ENCODE measurements at regions not wholly inside any gene's neighbourhood (a gene's known extent, or its start where the extent isn't known, plus 50 kb on each side); places are given as distances from the start of the nearest gene placed in this dataset.

DNA sequence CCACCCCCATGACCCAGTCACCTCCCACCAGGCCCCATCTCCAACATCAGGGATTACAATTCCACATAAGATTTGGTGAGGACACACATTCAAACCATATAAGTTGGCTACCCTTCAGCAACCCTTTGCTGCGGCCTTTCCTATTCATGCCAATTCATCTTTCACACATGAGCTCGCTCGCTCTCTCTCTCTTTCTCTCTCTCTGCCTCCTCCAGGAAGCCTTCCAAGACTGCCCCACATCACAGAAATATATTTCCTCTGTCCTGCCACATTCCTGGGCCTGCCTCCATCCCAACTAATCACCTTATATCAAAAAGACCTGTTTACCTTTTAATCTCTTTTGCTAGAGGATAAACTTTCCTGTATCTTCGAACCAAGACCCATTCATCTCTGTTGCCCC lies 188.9 kb downstream of the TTC32 start:
- H3K4me3 ChIP-seq (ENCODE audit: low read depth, low read length), result no peak overlapping the region
- TF ChIP-seq, protein P1, sequence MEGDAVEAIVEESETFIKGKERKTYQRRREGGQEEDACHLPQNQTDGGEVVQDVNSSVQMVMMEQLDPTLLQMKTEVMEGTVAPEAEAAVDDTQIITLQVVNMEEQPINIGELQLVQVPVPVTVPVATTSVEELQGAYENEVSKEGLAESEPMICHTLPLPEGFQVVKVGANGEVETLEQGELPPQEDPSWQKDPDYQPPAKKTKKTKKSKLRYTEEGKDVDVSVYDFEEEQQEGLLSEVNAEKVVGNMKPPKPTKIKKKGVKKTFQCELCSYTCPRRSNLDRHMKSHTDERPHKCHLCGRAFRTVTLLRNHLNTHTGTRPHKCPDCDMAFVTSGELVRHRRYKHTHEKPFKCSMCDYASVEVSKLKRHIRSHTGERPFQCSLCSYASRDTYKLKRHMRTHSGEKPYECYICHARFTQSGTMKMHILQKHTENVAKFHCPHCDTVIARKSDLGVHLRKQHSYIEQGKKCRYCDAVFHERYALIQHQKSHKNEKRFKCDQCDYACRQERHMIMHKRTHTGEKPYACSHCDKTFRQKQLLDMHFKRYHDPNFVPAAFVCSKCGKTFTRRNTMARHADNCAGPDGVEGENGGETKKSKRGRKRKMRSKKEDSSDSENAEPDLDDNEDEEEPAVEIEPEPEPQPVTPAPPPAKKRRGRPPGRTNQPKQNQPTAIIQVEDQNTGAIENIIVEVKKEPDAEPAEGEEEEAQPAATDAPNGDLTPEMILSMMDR (IDR thresholded peaks at IDR 0.05; ENCODE audit: low read depth, low read length), result no peak

DNA sequence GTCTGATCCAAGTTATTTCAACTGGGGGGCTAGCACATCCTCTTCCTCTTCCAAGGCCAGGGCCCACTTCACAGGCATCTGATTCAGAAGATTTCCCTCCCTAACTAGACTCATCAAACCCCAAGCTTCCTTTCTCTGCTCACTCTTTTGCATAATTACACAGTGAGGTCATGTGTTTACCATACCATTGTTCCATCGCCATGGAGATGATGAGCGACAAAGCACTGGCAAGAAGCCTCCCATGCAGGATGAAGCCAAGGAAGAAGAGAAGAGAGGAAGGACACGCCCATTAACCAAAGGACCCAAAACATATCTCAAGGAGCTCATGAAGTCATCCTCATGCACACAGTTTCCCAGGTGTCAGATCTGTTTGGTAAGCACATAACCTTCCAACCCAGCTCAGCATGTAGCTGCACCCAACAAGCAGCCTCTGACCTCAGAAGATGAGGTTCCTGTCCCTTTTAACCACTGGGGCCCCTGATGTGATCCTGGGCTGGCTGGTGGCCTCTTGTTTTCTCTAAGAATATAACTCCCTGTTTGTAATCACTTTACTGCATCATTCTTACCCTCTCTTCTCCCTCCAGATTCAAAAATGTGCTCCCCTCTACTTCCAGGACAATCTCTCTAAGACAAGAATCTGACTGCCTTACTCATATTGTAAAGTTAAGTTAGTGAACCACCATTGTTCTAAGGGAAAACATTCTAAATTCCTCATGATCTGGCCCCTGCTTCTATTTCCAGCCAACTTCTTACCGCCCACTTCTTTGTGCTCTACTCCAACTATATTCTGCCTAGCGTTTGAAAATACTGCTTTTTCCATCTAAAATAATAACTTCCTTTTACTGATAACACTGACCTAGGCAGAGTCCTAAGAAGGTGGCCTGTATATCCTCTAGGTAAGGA lies 190.1 kb downstream of the TTC32 start:
- no peak overlapping the region for H3K4me3 ChIP-seq (ENCODE audit: low read depth, low read length)
- TF ChIP-seq, protein P1 (IDR thresholded peaks at IDR 0.05; ENCODE audit: low read depth, low read length), result no peak

DNA sequence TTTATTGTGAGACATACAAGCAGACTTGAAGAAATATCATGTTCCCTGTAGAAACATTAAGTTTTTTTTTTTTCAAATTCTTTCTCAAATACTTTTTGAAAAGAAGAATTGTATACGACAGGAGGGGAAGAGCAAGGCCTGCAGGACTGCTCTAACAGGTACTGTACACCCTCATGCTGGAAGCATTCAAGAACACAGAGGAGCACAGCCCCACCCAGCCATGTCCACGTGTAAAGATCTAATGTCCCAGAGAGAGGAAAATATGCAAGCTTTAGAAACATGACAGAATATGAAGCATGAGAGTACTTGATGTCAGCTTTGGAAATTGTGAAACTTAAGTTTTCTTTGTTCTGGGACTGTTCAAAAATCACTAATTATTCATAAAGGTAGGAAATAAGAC lies 191.6 kb downstream of the TTC32 start:
- TF ChIP-seq, protein P1 (IDR thresholded peaks at IDR 0.05; ENCODE audit: low read depth, low read length), result no peak

DNA sequence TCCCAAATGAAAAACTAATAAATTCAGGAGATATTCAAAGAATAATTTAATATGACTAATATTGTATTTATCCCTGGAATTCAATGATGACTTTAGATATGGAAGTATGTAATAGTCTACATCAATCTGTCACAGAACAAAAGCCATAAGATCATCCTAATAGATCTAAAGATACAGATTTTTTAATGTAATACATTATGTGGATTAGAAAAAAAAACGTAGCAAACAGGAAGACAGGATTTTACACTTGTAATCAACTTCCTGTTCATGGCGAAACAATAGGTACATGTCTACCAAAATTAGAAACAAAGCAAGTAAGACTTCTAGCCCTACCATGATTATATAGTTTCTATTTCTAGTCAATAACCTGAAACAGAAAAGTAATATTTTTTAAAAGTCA lies 192.2 kb downstream of the TTC32 start:
- TF ChIP-seq, protein P1 (IDR thresholded peaks at IDR 0.05; ENCODE audit: low read depth, low read length), result no peak

More for the DNA sequence above, 191.6 kb downstream of the TTC32 start:
- H3K4me3 ChIP-seq (ENCODE audit: low read depth, low read length), result no peak overlapping the region

DNA sequence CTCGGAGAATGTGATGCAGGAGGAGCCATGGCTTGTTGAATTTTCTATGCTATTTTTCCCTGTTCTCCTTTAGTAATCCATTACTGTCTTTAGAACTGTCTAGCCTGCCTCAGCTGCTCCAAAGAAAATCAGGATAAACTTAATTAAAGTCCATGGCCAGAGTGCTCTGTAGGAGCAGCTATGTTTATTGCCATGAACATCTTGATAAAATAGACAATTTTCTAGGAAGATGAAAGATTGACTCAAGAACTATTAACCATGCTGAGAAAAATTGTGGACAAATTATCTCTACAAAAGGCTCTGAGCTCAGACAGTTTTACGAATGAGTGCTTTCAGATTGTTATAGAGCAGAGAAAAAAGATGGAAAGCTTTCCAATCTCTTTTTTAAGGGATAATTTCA lies 193.0 kb downstream of the TTC32 start:
- TF ChIP-seq, protein P1 (IDR thresholded peaks at IDR 0.05; ENCODE audit: low read depth, low read length), result no peak
- no peak overlapping the region for H3K4me3 ChIP-seq (ENCODE audit: low read depth, low read length)

More for the DNA sequence above, 192.2 kb downstream of the TTC32 start:
- H3K4me3 ChIP-seq (ENCODE audit: low read depth, low read length), result no peak overlapping the region

DNA sequence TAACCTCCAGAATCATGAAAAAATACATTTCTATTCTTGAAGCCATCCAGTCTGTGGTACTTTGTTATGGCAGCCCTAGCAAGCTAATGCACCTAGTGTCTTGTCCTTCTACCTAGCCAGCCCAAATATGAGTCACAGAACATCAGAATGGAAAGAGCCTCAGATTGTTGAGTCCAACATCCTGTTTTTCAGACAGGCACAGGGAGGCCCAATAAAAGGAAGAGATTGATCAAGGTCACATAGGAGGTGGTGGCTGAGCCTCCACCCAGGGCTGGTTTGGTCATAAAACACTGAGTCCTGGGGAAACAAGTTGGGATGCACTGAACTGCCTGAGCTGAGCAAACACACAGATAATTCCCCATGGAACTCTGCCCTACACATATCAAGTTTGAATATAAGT lies 195.5 kb downstream of the TTC32 start:
- TF ChIP-seq, protein P1 (IDR thresholded peaks at IDR 0.05; ENCODE audit: low read depth, low read length), result no peak
- no peak overlapping the region for H3K4me3 ChIP-seq (ENCODE audit: low read depth, low read length)

DNA sequence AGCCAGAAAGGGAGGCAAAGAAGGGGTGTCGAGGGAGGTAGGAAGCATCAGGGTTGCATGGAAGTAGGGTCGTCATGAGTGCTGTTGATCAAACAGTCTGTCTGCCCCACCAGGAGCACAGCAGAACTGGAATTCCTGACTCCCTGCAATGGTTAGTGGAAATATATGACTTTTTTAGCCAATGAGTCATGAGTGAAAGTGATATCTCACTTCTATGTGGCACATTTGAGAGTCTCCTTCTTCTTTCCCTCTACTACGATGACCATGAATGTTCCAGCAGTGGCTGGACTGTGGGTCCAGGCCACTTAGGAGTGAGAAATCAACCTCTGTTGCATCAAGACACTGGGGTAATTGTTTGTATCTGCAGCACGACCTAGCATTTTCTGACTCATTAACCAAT lies 199.5 kb downstream of the TTC32 start:
- TF ChIP-seq, protein P1 (IDR thresholded peaks at IDR 0.05; ENCODE audit: low read depth, low read length), result no peak
- H3K4me3 ChIP-seq (ENCODE audit: low read depth, low read length), result no peak overlapping the region

All from WI38 (cell line).